ENCODE measurements at regions not wholly inside any gene's neighbourhood (a gene's known extent, or its start where the extent isn't known, plus 50 kb on each side); places are given as distances from the start of the nearest gene placed in this dataset.

DNA sequence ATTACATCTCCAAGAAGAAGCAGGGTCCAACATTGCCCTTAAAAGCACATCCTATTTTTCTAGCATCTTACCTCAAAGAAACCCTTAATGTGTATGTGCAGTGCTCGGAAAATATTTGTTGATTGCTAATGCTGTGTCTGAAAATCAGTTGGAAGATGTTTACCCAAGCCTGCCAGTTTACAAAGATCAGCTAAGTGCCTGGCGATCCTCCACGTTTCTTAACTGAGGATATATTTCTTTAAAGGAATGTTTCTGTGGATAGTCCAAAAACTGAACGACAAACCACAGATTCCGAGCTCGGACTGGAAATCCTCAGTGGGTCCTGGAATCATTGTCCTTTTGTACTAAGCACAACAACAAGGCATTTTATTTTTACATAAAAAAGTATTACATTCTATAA is 595.7 kb upstream of the ARID1B start (continued):
- TF ChIP-seq, protein P1, sequence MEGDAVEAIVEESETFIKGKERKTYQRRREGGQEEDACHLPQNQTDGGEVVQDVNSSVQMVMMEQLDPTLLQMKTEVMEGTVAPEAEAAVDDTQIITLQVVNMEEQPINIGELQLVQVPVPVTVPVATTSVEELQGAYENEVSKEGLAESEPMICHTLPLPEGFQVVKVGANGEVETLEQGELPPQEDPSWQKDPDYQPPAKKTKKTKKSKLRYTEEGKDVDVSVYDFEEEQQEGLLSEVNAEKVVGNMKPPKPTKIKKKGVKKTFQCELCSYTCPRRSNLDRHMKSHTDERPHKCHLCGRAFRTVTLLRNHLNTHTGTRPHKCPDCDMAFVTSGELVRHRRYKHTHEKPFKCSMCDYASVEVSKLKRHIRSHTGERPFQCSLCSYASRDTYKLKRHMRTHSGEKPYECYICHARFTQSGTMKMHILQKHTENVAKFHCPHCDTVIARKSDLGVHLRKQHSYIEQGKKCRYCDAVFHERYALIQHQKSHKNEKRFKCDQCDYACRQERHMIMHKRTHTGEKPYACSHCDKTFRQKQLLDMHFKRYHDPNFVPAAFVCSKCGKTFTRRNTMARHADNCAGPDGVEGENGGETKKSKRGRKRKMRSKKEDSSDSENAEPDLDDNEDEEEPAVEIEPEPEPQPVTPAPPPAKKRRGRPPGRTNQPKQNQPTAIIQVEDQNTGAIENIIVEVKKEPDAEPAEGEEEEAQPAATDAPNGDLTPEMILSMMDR (IDR thresholded peaks at IDR 0.05 in 2 of 3, conservative IDR thresholded peaks at IDR 0.05 in 1 of 3; ENCODE audit: borderline replicate concordance in 1 of 3, insufficient read depth in 1 of 3, low read depth in 2 of 3, low read length in 2 of 3) = no peak
- TF ChIP-seq EZH2 (IDR thresholded peaks at IDR 0.05) (no peak), ELF1 (IDR thresholded peaks at IDR 0.05; ENCODE audit: borderline replicate concordance, low read depth) (no peak), POLR2A (IDR thresholded peaks at IDR 0.05; ENCODE audit: borderline replicate concordance, extremely low read depth, insufficient read depth, insufficient read length) (no peak), JUND (IDR thresholded peaks at IDR 0.05) (no peak), ZFX (IDR thresholded peaks at IDR 0.05) (no peak), SP1 (IDR thresholded peaks at IDR 0.05; ENCODE audit: low read depth) (no peak), SIN3A (IDR thresholded peaks at IDR 0.05; ENCODE audit: low read depth) (no peak), YY1 (IDR thresholded peaks at IDR 0.05; ENCODE audit: extremely low read depth, insufficient replicate concordance, low read depth, low read length) (no peak), RAD21 (IDR thresholded peaks at IDR 0.05; ENCODE audit: low read depth) (no peak), EGR1 (IDR thresholded peaks at IDR 0.05; ENCODE audit: low read depth) (no peak), ZNF274 (IDR thresholded peaks at IDR 0.05; ENCODE audit: low read depth, low read length) (no peak)

DNA sequence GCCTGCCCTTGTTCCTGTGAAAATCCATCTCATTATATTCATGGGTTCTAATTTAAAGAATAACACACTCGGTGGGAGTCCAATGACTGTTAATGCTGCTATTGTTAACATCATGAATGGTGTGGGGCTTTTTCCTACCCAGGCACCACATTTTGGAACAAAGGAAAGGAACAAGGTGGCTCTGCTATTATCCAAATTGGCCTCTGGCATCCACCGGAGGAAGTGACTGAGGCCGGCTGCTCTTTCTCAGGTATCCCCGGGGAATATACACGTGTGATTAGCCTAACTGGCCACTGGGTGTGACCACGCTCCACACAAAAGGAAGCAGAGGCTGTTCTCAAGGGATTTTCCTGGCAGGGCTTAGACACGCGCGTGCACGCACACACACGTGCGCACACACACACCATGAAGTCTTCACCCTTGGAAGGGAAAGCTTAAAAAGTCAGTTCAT is 601.2 kb upstream of the ARID1B start:
- Histone ChIP-seq H3K9me2 (ENCODE audit: insufficient read depth) (no peaks in the 10 kb centered on the region), H3K4me3 (replicated peaks in 1 of 2; ENCODE audit: low read depth in 1 of 2, low read length in 2 of 2) (no peak overlapping the region), H3K36me3 (ENCODE audit: control insufficient read depth in 1 of 2, insufficient read depth in 2 of 2, low read length in 2 of 2) (no peaks in the 10 kb centered on the region), H3K27ac (ENCODE audit: low read depth, low read length) (no peak overlapping the region), H3K9ac (ENCODE audit: low read length) (no peak overlapping the region), H3K4me2 (ENCODE audit: low read length) (no peak overlapping the region), H3K4me1 (ENCODE audit: control insufficient read depth in 1 of 2, insufficient read depth in 2 of 2, low read length in 2 of 2) (no peaks in the 10 kb centered on the region), H3K27me3 (ENCODE audit: insufficient read depth, low read length) (no peaks in the 10 kb centered on the region), H4K20me1 (ENCODE audit: insufficient read depth) (no peaks in the 10 kb centered on the region), H3K79me2 (ENCODE audit: insufficient read depth, low read length) (no peaks in the 10 kb centered on the region), H2AFZ (ENCODE audit: low read depth, low read length, poor library complexity, severe bottlenecking) (no peak overlapping the region), H3K9me3 (ENCODE audit: control insufficient read depth in 1 of 2, insufficient read depth in 1 of 2, low read depth in 1 of 2, low read length in 2 of 2) (no peaks in the 10 kb centered on the region)
- peak; percentile 91 for ATAC-seq
- no peak for TF ChIP-seq POLR2AphosphoS5 (IDR thresholded peaks at IDR 0.05; ENCODE audit: low read depth, low read length)
- peak; percentile 56 for TF ChIP-seq RAD21 (IDR thresholded peaks at IDR 0.05; ENCODE audit: low read depth)
- TF ChIP-seq, protein P1 (IDR thresholded peaks at IDR 0.05 in 2 of 3, conservative IDR thresholded peaks at IDR 0.05 in 1 of 3; ENCODE audit: borderline replicate concordance in 1 of 3, insufficient read depth in 1 of 3, low read depth in 2 of 3, low read length in 2 of 3) = peak; percentile 31 to 56 (median 42); a peak in 4 of 6 replicates
- TF ChIP-seq EGR1 (IDR thresholded peaks at IDR 0.05; ENCODE audit: low read depth) = no peak
- no TSS peak for BruUV-seq (replicated peaks)
- DNase-seq (ENCODE audit: low read depth, low spot score) = peak; percentile 38
- CTCF ChIA-PET = no interaction called here
- intact Hi-C loops (cut with micrococcal nuclease) = loop anchor here (5.0 to 10.0 kb wide), 2 partner anchors 386 to 1009 kb away; no protein-coding TSS in a partner anchor
- POLR2A ChIA-PET = no interaction called here
- RAD21 ChIA-PET (ENCODE audit: low non-redundant PET in 1 of 2, low total read pairs in 2 of 2, uncharacterized antibody in 2 of 2, unreplicated experiment in 2 of 2) = no interaction called here
